GM12878 (cell line): ENCODE measurements at regions not wholly inside any gene's neighbourhood (a gene's known extent, or its start where the extent isn't known, plus 50 kb on each side); places are given as distances from the start of the nearest gene placed in this dataset.
"Not testable (repeated sequence)": the region's sequence is repeated elsewhere in the genome, so short reads cannot be mapped to it uniquely, and the experiment has no call there.

ENCODE experiments used
- ATAC-seq: fragments of 200-7000 bp; cut with Tn5 transposase; 3 replicates; pipeline ENCODE4 v1.9.1; 2020; ENCODE audit warnings: mild to moderate bottlenecking, moderate library complexity
- BruUV-seq: library from RNA; stranded (reverse); fragments of 400-500 nt; replicated peaks from 2 replicates; lab custom pipeline; 2021; lab: Mats Ljungman, UMichigan
- CTCF ChIA-PET: fragments of 300-600 bp; sonication (Branson Sonifier 250); formaldehyde crosslinking; extraction: SDS; loops from one replicate; lab custom pipeline; 2021; ENCODE audit warnings: inconsistent platforms; lab: Yijun Ruan, JAX
- POLR2A ChIA-PET: fragments of 350-600 bp; formaldehyde crosslinking; extraction: SDS; loops from one replicate; lab custom pipeline; 2021; ENCODE audit warnings: inconsistent platforms; lab: Charles Lee
- RAD21 ChIA-PET: fragments of 300-600 bp; sonication (Branson Sonifier 250); formaldehyde crosslinking; loops from one replicate; lab custom pipeline; 2023; ENCODE audit warnings: antibody characterized with exemption; ENCODE audit not compliant: unreplicated experiment; lab: Charles Lee
- SMC1A ChIA-PET: fragments of 300-600 bp; sonication (Branson Sonifier 250); formaldehyde crosslinking; loops from one replicate; lab custom pipeline; 2023; ENCODE audit not compliant: unreplicated experiment, uncharacterized antibody; lab: Charles Lee
- DNase-seq: peaks from one replicate; pipeline ENCODE4 v3.0.0-alpha.2; 2011; ENCODE audit warnings: low read depth, low spot score
- FAIRE-seq: peaks from 3 replicates; lab custom pipeline; 2011; peaks lifted over from hg19 to GRCh38; lab: Jason Lieb, UNC
- H2AFZ ChIP-seq: 2 replicates; pipeline ENCODE4 v1.6.0; 2011; ENCODE audit warnings: low read depth, low read length, control low read depth; ENCODE audit not compliant: control insufficient read depth
- H3K27ac ChIP-seq: 2 replicates; pipeline ENCODE4 v1.5.1; 2011; ENCODE audit warnings: control low read depth; ENCODE audit not compliant: control insufficient read depth, insufficient read depth
- H3K27me3 ChIP-seq, 2 experiments: replicated peaks in 1 of 2; 2 replicates each; pipeline versions ENCODE4 v1.6.0 to v1.6.1; 2011; ENCODE audit warnings: low read length in 1 of 2; ENCODE audit not compliant: control insufficient read depth in 2 of 2, insufficient read depth in 2 of 2
- H3K36me3 ChIP-seq, 2 experiments: 2 replicates each; pipeline ENCODE4 v1.5.1; 2011; ENCODE audit warnings: low read length in 1 of 2; ENCODE audit not compliant: control insufficient read depth in 2 of 2, insufficient read depth in 2 of 2
- H3K4me1 ChIP-seq: 2 replicates; pipeline ENCODE4 v1.6.1; 2011; ENCODE audit warnings: mild to moderate bottlenecking, low read length, moderate library complexity, mixed read lengths; ENCODE audit not compliant: control insufficient read depth, insufficient read depth
- H3K4me2 ChIP-seq: 2 replicates; pipeline ENCODE4 v1.6.0; 2011; ENCODE audit warnings: control low read depth; ENCODE audit not compliant: control insufficient read depth, insufficient read depth
- H3K4me3 ChIP-seq: fragments of 200-600 bp; sonication (generic); 2 replicates; pipeline ENCODE4 v1.5.1; 2016
- H3K79me2 ChIP-seq: 2 replicates; pipeline ENCODE4 v1.6.0; 2011; ENCODE audit warnings: low read length; ENCODE audit not compliant: control insufficient read depth, insufficient read depth
- H3K9ac ChIP-seq: 2 replicates; pipeline ENCODE4 v1.8.0; 2011; ENCODE audit warnings: low read length, control low read depth, mixed read lengths; ENCODE audit not compliant: control insufficient read depth, insufficient read depth
- H3K9me3 ChIP-seq: replicated peaks from 3 replicates; pipeline ENCODE4 v1.5.1; 2011; ENCODE audit warnings: mild to moderate bottlenecking, low read length; ENCODE audit not compliant: control insufficient read depth, insufficient read depth
- H4K20me1 ChIP-seq: 2 replicates; pipeline ENCODE4 v1.6.0; 2011; ENCODE audit not compliant: control insufficient read depth, insufficient read depth
- GATAD2B ChIP-seq: fragments of 450-650 bp; conservative IDR thresholded peaks from 2 replicates; pipeline ENCODE4 v1.6.1; 2017; ENCODE audit warnings: low read depth, mild to moderate bottlenecking, moderate library complexity
- PBX3 ChIP-seq: IDR thresholded peaks from 2 replicates; pipeline ENCODE4 v1.6.1; 2011; ENCODE audit warnings: mild to moderate bottlenecking, low read depth, low read length, moderate library complexity; ENCODE audit not compliant: insufficient replicate concordance
- SUZ12 ChIP-seq: fragments of 200-600 bp; sonication (generic); IDR thresholded peaks from one replicate; pipeline ENCODE4 v1.6.1; 2018; ENCODE audit warnings: antibody characterized with exemption, mild to moderate bottlenecking; ENCODE audit not compliant: unreplicated experiment
- WGBS: methylation state at CpG from one replicate; pipeline ENCODE4 v1.1.6; 2016; ENCODE audit warnings: low lambda C conversion rate; ENCODE audit not compliant: insufficient replicate concordance, insufficient coverage; ENCODE audit errors: missing lambda C conversion rate; 5-methylcytosine and 5-hydroxymethylcytosine counted together
- in situ Hi-C: fragments of 300-500 bp; cut with MboI; formaldehyde crosslinking; loops from 9 replicates; pipeline ENCODE4 v1.14.3; 2018; ENCODE audit warnings: mixed read lengths
- intact Hi-C: fragments of 100-400 bp; cut with micrococcal nuclease; formaldehyde crosslinking; loops from one replicate; pipeline ENCODE4 v1.14.2; 2022; ENCODE audit not compliant: unreplicated experiment

GRCh38 chr13:55582294-55582693, 1558.4 kb upstream of the PRR20A start:
- in situ Hi-C loops, RAD21 ChIA-PET, FAIRE-seq, H3K4me1 ChIP-seq, ATAC-seq, H3K27ac ChIP-seq, H2AFZ ChIP-seq, POLR2A ChIA-PET, H3K36me3 ChIP-seq, intact Hi-C loops, BruUV-seq, SMC1A ChIA-PET, DNase-seq, H3K27me3 ChIP-seq, H4K20me1 ChIP-seq, H3K4me3 ChIP-seq, H3K9me3 ChIP-seq, H3K4me2 ChIP-seq, CTCF ChIA-PET, H3K9ac ChIP-seq, H3K79me2 ChIP-seq: not testable (repeated sequence)
- 6% methylated on average over 4 of the region's 4 CpGs for WGBS

- POLR2A ChIA-PET, result no interaction called here
- in situ Hi-C loops, result no loop called here
- intact Hi-C loops, result no loop called here
- Histone ChIP-seq H3K4me1 (no peaks in the 10 kb centered on the region), H3K27me3 (no peaks in the 10 kb centered on the region), H3K79me2 (no peaks in the 10 kb centered on the region), H4K20me1 (no peaks in the 10 kb centered on the region), H3K9me3 (no peaks in the 10 kb centered on the region), H2AFZ (no peak overlapping the region), H3K4me2 (no peak overlapping the region), H3K9ac (no peak overlapping the region), H3K27ac (no peak overlapping the region), H3K36me3 (no peaks in the 10 kb centered on the region), H3K4me3 (no peak overlapping the region)
- DNase-seq, result no peak
- CTCF ChIA-PET, result no interaction called here
- SMC1A ChIA-PET, result no interaction called here
- 4% methylated on average over 5 of the region's 6 CpGs for WGBS
- RAD21 ChIA-PET, result no interaction called here
- BruUV-seq, result no TSS peak
- ATAC-seq, result no peak
- no peak for FAIRE-seq
- no peak for TF ChIP-seq PBX3
- TF ChIP-seq GATAD2B, result no peak
- no peak for TF ChIP-seq SUZ12
Measured at GRCh38 chr13:55583953-55584593, 1556.6 kb upstream of the PRR20A start.
